NCI-H69 (cell line): ENCODE measurements at regions not wholly inside any gene's neighbourhood (a gene's known extent, or its start where the extent isn't known, plus 50 kb on each side); places are given as distances from the start of the nearest gene placed in this dataset.
A peak's percentile ranks its signal among the peaks of the same experiment; 100 is the strongest.
"Not testable (repeated sequence)": the region's sequence is repeated elsewhere in the genome, so short reads cannot be mapped to it uniquely, and the experiment has no call there.

Experiments
- DNase-seq: peaks from one replicate; lab custom pipeline; 2025; lab: John Stamatoyannopoulos, UW

DNA sequence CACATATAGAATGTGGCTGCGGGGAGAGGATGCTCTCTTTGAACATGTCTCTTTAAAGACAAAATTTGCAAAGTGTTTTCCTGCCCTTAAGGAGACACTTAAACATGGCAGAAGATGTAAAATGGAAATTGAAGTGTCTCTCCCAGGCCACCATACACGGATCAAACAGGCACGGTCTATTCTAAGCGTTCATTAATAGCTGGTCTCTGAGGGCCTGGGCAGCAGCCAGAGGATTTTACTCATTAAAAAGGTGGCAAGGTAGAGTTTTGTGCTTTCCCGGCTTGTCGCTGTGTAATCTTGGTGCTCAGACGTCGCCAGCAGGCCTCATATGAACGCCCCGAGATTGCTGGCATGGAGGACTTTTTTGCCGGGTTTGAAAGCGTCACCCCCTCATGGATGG is 205.5 kb downstream of the EMX2 start:
- no peak for DNase-seq

DNA sequence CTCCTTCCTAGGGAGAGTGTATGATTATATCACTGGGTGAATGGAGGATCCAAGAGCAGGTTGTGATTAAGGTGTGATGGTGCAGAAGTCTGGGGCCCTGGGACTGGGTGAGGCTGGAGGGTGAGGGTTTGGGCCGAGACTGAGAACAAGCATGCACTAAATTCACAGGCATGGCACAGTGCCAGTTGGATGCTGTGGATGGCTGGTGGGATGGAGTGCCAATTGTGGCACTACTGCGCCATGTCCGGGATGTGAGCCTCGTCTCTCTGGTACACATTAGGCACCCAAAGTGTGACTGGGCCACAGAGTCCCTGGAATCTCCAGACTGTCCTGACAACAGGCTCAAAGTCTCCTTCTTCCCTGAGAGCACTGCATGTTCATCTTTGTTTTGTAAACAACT is 208.1 kb downstream of the EMX2 start:
- DNase-seq = no peak

DNA sequence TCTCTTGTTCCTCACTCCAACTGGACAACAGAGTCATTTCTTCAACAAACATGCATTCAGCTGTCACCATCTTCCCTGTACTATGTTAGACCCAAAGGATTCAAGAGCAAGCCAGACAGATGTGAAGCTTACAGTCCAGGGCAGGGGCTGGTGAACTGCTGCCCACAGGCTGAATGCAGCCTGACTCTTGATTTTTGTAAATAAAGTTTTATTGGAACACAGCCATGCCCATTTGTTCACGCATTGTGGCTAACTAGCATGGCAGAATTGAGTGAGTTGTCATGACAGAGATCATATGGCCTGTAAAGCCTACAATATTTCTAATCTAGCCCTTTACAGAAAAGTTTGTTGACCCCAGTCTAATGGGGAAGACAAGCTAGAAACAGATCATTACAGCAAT is 208.7 kb downstream of the EMX2 start:
- DNase-seq = no peak

DNA sequence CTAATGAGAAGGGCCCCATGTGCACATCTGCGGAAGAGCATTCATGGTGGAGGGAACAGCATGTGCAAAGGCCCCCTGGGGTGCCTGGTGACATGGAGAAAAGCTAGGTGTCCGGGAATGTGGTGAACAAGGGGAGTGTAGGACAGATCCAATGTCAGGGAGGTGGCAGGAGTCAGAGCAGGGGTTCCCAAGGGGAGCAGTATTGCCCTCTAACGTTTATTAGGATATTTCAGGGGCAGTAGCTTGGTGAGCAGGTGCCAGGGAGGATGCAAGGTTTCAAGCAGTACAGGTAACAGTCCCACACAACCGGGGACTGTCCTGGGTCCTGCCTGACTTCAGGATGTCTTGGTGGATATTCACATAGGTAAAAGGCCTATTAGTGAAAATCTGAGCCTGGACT is 209.6 kb downstream of the EMX2 start:
- DNase-seq = no peak

GRCh38 chr10:117754770-117755658 is 212.5 kb downstream of the EMX2 start:
- DNase-seq = peak; percentile 35

GRCh38 chr10:117755659-117756014 is 213.1 kb downstream of the EMX2 start:
- DNase-seq = peak; percentile 35

- DNase-seq = peak; percentile 56
These were observed 214.7 kb downstream of the EMX2 start for GRCh38 chr10:117757086-117757720.

- DNase-seq = no peak
These were observed 216.7 kb downstream of the EMX2 start for GRCh38 chr10:117759266-117759665.

DNA sequence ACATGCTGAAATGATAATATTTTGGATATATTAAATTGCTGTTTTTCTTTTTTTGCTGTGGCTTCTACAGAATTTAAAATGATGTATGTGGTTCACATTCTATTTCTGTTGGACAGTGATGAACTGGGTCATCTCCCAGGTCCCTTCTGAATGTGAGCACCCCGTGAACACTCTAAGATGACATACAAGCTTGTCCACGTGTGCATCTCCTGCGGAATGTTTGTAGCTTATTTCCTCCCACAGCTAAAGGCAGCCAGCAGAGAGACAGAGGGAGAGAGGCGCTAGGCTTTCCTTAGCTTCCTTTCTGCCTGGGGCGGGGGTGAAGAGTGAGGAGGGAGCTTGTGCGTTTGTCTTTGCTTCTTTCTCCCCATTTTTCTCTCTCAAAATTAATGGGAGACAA is 219.1 kb downstream of the EMX2 start:
- DNase-seq = no peak

- DNase-seq = peak; percentile 50
These were observed 219.7 kb downstream of the EMX2 start for GRCh38 chr10:117762126-117762818.

DNA sequence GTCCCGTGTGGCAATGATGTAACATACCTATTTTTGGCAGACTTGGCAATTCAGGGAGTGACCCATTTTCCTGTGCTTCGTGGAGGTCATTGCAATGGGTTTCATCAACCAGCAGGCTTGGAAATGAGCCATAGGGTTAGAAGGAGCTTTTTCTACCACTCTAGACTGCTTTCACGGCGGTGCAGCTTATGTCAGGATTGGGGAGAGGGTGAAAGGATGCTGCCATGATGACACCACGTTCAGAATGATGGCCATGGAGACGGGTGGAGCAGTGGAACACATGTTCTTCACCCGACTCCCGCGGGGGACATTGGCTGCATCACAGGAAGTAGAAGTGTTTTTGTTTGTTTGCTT is 220.2 kb downstream of the EMX2 start:
- DNase-seq = peak; percentile 87

- DNase-seq = peak; percentile 79
These were observed 221.0 kb downstream of the EMX2 start for GRCh38 chr10:117763528-117763927.

DNA sequence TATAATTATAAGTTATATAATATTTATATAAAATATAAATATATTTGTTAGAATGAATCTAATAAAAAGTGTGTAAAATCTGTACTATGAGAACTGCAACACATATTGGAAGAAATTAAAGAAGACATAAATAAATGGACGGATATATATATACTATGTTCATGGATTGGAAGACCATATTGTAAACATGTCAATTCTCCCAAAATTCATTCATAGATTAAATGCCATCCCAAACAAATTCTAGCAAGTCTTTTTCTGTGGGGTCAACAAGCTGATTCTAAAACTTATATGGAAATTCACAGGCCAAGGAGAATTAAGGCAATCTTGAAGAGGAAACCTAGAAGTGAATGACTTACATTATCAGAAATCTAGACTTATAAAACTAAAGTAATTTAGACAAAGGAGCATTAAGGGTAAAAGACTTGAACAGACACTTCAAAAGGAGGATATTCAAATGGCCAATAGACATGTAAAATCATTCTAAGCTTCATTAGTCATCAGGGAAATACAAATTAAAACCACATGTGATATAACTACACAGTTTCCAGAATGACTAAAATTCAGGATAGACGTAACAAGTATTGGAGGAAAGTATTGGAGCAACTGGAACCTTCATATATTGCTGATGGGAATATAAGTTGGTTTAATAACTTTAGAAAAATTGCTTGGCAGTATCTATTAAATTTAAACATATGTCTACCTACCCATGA is 225.9 kb downstream of the EMX2 start:
- no peak for DNase-seq

- DNase-seq = no peak
These were observed 233.0 kb downstream of the EMX2 start for GRCh38 chr10:117775526-117775925.

DNA sequence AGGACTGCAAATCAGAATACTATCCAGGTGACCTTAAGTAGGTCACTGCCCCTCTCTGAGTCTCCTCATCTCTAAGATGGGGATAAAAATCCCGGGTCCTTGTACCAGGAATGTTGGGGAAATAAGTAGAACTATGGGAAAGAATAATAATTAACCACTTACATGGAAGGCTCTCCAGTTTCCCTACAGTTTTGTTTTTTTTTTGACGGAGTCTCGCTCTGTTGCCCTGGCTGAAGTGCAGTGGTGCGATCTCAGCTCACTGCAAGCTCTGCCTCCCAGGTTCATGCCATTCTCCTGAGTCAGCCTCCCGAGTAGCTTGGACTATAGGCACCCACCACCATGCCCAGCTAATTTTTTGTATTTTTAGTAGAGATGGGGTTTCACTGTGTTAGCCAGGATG is 234.7 kb downstream of the EMX2 start:
- DNase-seq = not testable (repeated sequence)

DNA sequence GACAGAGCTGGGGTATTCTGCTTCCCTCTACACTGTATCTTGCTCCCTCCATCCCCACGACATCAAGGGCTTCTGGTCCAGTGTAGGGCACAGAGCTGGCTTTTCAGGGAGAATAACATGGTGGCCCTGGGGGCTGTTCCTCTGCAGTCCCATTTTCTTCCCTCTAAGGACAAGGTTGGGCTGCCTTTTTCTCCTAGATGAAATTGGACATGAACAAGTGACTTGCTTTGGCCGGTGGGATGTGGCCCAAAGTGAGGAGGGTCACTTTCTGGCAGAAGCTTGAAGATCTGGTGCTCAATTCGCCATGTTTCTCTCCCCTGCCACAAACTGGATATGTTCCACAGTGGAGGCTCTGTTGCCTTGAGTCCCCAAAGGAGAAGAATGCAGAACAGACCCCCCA is 235.7 kb downstream of the EMX2 start:
- DNase-seq = no peak

DNA sequence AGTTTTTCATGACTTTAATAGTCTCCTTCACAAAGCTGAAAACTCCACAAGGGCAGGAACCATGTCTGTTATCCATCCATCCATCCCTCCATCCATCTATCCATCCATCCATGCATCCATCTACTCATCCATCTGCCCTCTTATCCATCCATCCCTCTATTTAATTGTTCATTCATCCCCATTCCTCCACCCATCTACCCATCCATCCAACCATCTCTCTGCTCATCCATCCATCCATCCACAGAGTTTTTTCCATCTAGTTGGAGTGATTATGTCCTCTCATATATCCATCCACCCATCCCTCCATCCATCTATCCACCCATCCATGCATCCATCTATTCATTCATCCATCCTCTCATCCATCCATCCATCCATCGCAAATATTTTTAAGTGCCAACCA is 237.9 kb downstream of the EMX2 start:
- no peak for DNase-seq

GRCh38 chr10:117781216-117781831 is 238.8 kb downstream of the EMX2 start:
- DNase-seq = no peak

DNA sequence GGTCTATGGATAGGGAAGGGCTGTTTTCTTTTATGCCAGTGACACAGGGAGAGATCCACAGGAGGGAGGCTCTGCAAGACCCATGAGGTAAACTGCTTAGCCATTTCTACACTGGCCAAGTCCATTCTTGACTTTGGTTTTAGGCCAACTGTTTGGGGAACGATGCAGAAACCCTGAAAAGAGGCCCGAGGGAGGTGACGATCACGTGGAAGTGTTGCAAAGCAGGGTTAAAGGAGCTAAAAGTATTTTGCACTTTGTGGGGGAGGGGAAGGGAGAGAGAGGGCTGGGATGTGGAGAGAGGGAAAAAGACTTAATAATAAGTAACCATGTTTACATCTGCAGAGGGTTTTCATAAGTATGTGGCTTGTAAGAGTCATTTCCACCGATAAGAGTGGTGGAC is 239.7 kb downstream of the EMX2 start:
- DNase-seq = no peak

- DNase-seq = no peak
These were observed 241.3 kb downstream of the EMX2 start for GRCh38 chr10:117783698-117784395.

DNA sequence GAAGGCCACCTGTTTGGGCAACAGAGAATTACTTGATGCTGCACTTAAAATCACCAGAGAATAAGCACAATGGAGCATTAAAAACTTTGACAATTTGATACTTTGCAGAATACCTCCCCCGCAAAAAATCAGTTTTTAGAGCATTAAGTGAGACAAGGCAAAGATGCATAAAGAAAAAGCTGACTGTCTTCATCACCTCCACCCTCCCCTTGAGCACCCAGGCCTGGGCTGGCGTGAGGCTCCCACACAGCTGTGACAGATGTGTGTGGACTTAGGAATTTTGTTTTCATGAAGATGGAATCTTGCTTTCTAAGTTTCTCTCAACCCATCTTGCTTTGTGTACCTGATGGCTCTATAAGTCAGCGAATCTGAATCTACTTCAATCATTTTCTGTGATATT is 242.2 kb downstream of the EMX2 start:
- DNase-seq = no peak
